WERI-Rb-1 (cell line): ENCODE measurements at regions not wholly inside any gene's neighbourhood (a gene's known extent, or its start where the extent isn't known, plus 50 kb on each side); places are given as distances from the start of the nearest gene placed in this dataset.

Source experiments
- DNase-seq: peaks from one replicate; pipeline ENCODE4 v3.0.0-alpha.2; 2020
- H3K27ac ChIP-seq: fragments of 250-450 bp; sonication (Bioruptor Pico); 2 replicates; pipeline ENCODE4 v1.5.1; 2020; ENCODE audit warnings: mild to moderate bottlenecking, moderate library complexity
- H3K27me3 ChIP-seq: fragments of 250-450 bp; sonication (Bioruptor Pico); 2 replicates; pipeline ENCODE4 v1.5.1; 2021; ENCODE audit warnings: mild to moderate bottlenecking, low read depth, moderate library complexity; ENCODE audit not compliant: insufficient read depth, severe bottlenecking
- H3K36me3 ChIP-seq: fragments of 250-450 bp; sonication (Bioruptor Pico); 2 replicates; pipeline ENCODE4 v1.5.1; 2020; ENCODE audit warnings: mild to moderate bottlenecking, moderate library complexity
- H3K4me3 ChIP-seq: 2 replicates; pipeline ENCODE4 v1.5.1; 2011; ENCODE audit warnings: low read depth, mild to moderate bottlenecking, control low read depth, low read length
- H3K9me3 ChIP-seq: fragments of 250-450 bp; sonication (Bioruptor Pico); 2 replicates; pipeline ENCODE4 v1.5.1; 2021; ENCODE audit warnings: mild to moderate bottlenecking, moderate library complexity; ENCODE audit not compliant: severe bottlenecking
- TF ChIP-seq, protein P1 (sequence below): IDR thresholded peaks from 2 replicates; pipeline ENCODE4 v1.5.1; 2011; ENCODE audit warnings: low read depth, mild to moderate bottlenecking, control low read depth, inconsistent platforms, low read length

DNA sequence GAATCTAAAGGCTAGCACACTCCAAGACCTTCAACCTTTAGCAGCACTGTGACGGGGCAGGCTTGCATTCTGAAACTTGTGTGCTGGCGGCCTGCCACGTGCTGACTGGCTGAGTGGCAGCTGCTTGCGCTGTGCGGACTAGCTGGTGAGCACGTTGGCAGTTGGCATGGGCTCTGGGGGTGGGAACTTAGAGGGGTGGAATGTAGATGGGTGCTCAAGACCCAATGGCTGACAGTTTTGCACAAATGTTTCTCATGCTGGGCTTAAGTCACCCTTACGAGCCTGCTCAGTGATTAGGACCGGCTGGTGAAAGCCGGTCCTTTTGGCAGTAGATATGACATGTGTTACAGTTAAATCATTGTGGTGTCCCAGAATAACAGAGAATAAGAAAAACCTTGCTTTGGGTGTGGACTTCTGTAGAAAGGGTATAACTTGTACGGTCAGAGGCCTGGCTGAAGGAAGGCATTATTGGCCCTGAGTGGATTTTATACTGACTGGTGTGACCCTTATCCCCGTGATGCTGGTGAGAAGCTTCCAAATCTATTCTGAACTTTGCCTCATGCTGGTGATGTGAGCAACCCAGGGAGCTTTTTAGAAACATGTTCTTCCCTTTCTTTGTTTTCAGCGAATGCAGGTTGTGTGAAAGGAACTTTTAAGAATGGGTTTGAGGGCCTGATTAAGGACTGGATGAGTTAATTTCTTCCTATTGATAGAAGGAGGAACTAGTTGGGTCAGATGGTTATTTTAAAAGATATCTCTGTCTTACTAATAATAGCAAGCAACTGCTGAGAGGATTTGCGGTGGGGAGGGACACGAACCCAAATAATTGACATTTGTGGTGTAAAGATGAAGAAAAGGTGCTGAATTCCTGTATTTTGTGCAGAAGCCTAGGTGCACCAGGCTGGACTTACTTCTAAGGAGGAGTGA, 107.4 kb upstream of the SLC4A4 start:
- no peak overlapping the region for H3K4me3 ChIP-seq
- TF ChIP-seq, protein P1, sequence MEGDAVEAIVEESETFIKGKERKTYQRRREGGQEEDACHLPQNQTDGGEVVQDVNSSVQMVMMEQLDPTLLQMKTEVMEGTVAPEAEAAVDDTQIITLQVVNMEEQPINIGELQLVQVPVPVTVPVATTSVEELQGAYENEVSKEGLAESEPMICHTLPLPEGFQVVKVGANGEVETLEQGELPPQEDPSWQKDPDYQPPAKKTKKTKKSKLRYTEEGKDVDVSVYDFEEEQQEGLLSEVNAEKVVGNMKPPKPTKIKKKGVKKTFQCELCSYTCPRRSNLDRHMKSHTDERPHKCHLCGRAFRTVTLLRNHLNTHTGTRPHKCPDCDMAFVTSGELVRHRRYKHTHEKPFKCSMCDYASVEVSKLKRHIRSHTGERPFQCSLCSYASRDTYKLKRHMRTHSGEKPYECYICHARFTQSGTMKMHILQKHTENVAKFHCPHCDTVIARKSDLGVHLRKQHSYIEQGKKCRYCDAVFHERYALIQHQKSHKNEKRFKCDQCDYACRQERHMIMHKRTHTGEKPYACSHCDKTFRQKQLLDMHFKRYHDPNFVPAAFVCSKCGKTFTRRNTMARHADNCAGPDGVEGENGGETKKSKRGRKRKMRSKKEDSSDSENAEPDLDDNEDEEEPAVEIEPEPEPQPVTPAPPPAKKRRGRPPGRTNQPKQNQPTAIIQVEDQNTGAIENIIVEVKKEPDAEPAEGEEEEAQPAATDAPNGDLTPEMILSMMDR, result no peak
- no peak for DNase-seq
- H3K27me3 ChIP-seq, result no peaks in the 10 kb centered on the region
- no peaks in the 10 kb centered on the region for H3K36me3 ChIP-seq
- no peak overlapping the region for H3K27ac ChIP-seq
- H3K9me3 ChIP-seq, result no peaks in the 10 kb centered on the region

DNA sequence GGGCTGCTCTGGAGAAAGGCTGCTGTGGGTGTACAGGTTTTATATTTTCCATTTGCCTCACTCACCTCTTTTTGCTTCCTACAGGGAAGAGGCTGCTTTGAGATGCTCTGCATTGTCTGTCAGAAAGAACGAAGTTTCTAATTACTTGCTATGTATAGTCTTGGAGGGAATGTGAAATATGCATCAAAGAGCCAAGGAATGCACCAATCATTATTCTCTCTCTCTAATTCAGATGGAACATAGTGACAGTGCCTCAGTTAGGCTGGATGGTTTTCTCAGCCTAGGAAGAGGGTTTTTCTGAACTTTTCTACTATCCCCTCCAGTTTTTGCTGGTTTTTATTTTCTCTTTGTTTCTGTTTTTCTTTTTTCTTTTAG, 106.8 kb upstream of the SLC4A4 start:
- H3K27me3 ChIP-seq, result no peaks in the 10 kb centered on the region
- TF ChIP-seq, protein P1, result no peak
- no peaks in the 10 kb centered on the region for H3K36me3 ChIP-seq
- no peak for DNase-seq
- no peak overlapping the region for H3K27ac ChIP-seq
- H3K4me3 ChIP-seq, result no peak overlapping the region
- no peaks in the 10 kb centered on the region for H3K9me3 ChIP-seq

DNA sequence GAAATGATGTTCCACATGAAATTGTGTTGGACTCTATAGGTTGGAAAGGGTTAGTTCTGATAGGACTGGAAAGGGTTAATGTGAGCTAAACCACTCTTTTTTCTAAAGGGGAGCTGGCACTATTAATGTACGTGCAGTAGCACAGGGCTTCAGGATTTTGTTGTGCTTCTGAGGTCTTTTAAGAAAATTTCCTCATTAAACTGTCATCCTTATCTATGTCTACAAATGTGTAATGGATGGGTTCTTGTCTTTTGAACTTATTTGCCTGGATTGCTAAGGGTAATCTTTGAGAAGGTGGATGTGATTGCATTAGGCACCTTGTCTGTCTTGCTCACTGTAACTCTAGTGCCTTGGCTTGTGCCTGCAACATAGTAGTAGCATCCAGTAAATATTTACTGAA, 106.0 kb upstream of the SLC4A4 start:
- TF ChIP-seq, protein P1, result no peak
- H3K36me3 ChIP-seq, result no peaks in the 10 kb centered on the region
- no peaks in the 10 kb centered on the region for H3K27me3 ChIP-seq
- no peak for DNase-seq
- H3K27ac ChIP-seq, result no peak overlapping the region
- H3K9me3 ChIP-seq, result no peaks in the 10 kb centered on the region
- H3K4me3 ChIP-seq, result no peak overlapping the region

DNA sequence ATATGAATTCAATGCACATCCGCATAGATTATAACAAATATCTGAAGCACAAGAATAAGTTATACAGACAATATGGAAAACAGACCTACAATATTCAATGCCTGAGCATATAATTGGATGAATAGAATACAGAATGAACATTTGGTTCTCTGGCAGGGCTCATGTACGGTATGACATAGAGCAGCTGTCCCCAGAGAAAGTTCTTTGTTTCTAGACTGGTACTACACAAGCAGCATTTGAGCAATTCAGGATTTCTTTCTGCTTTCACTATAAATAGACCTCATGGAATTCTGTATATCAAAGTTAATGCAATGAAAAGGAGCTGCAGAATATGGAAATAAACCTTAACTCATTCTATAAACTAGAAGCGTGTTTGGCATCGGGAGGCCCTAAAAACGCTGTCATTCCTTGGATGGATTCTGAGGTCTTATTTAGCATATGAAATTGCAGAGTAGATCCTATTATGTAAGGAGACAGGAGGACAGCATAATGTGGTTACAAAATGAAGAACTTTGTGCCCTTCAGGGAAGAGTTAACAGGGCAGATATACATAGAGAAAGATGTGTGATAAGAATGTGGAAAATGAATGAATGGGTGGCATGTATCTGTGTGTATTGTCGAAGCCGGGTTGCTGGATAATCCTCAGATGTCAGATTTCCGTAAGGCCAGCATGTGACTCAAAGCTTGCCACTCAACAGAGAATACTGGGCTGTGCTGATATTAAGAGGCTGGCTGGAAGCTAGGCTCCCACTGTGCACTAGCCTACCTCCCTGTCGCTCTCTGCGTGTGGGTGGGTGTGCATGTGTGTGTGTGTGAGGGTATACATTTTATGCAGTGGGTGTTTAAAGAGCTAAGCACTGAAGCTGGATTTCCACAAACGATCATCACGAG, 103.3 kb upstream of the SLC4A4 start:
- H3K36me3 ChIP-seq, result no peaks in the 10 kb centered on the region
- TF ChIP-seq, protein P1, result no peak
- H3K27ac ChIP-seq, result no peak overlapping the region
- no peaks in the 10 kb centered on the region for H3K27me3 ChIP-seq
- DNase-seq, result peak; percentile 19
- no peak overlapping the region for H3K4me3 ChIP-seq
- no peaks in the 10 kb centered on the region for H3K9me3 ChIP-seq

DNA sequence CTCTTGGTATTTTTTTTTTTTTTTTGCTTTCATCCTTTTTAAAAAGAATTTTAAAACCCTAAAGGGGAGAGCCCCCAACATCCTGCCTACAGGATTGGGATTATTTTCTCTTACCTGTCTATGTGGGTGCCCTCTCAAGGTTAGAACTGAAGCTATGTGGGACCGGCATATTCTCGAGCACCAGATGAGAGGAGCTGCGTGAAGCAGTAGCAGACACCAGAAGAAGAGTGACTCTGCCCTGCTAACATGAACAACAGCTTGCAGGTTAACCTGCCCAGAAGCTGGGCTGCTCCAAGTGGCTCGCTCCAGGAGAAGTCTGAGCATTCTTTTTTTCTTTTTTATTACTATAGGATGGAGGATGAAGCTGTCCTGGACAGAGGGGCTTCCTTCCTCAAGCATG, 102.6 kb upstream of the SLC4A4 start:
- TF ChIP-seq, protein P1, result no peak
- H3K27me3 ChIP-seq, result no peaks in the 10 kb centered on the region
- H3K4me3 ChIP-seq, result no peak overlapping the region
- no peak for DNase-seq
- no peaks in the 10 kb centered on the region for H3K36me3 ChIP-seq
- no peak overlapping the region for H3K27ac ChIP-seq
- no peaks in the 10 kb centered on the region for H3K9me3 ChIP-seq
